Right ventricle myocardium inferior (tissue), 1 donor: ENCODE measurements at regions not wholly inside any gene's neighbourhood (a gene's known extent, or its start where the extent isn't known, plus 50 kb on each side); places are given as distances from the start of the nearest gene placed in this dataset.
"Not testable (repeated sequence)": the region's sequence is repeated elsewhere in the genome, so short reads cannot be mapped to it uniquely, and the experiment has no call there.

Experiments
- ATAC-seq: fragments of 200-7000 bp; cut with Tn5 transposase; one replicate; pipeline ENCODE4 v1.9.1; 2020; ENCODE audit warnings: mild to moderate bottlenecking, moderate library complexity
- DNase-seq: peaks from one replicate; pipeline ENCODE4 v3.0.0; 2021; ENCODE audit errors: missing footprints
- intact Hi-C: fragments of 100-400 bp; cut with DNase I; formaldehyde crosslinking; loops from one replicate; pipeline ENCODE4 v1.11.0; 2022
- donor health status: DM: no; HTN: yes; CAD: no; lungs with severe emphysema.

GRCh38 chr3:23698652-23699313 lies 107.0 kb upstream of the UBE2E1 start:
- ATAC-seq (no peak), DNase-seq (no peak)
- intact Hi-C loops = no loop called here

GRCh38 chr3:23700616-23701015 lies 105.1 kb upstream of the UBE2E1 start:
- ATAC-seq (no peak), DNase-seq (no peak)
- intact Hi-C loops = no loop called here

- no peak for ATAC-seq
- intact Hi-C loops = no loop called here
- no peak for DNase-seq
Measured at GRCh38 chr3:23701716-23702597, 103.8 kb upstream of the UBE2E1 start.

- intact Hi-C loops = no loop called here
- no peak for ATAC-seq
Measured at GRCh38 chr3:23704298-23704697, 101.5 kb upstream of the UBE2E1 start.

GRCh38 chr3:23706111-23706510 lies 99.6 kb upstream of the UBE2E1 start:
- intact Hi-C loops = no loop called here

More at GRCh38 chr3:23704298-23704697, 101.5 kb upstream of the UBE2E1 start:
- no peak for DNase-seq

GRCh38 chr3:23709987-23710386 lies 95.8 kb upstream of the UBE2E1 start:
- intact Hi-C loops = no loop called here
- no peak for DNase-seq
- ATAC-seq = no peak

More at GRCh38 chr3:23706111-23706510, 99.6 kb upstream of the UBE2E1 start:
- ATAC-seq = no peak
- no peak for DNase-seq

GRCh38 chr3:23710555-23710954 lies 95.2 kb upstream of the UBE2E1 start:
- peak; percentile 81 for ATAC-seq
- no peak for DNase-seq
- intact Hi-C loops = no loop called here

- intact Hi-C loops = no loop called here
Measured at GRCh38 chr3:23711916-23712494, 93.8 kb upstream of the UBE2E1 start.

GRCh38 chr3:23712656-23713559 lies 92.8 kb upstream of the UBE2E1 start:
- intact Hi-C loops = no loop called here
- DNase-seq = peak; percentile 73
- ATAC-seq = peak; percentile 72

More at GRCh38 chr3:23711916-23712494, 93.8 kb upstream of the UBE2E1 start:
- ATAC-seq (peak; percentile 35), DNase-seq (no peak)

- DNase-seq = no peak
- no peak for ATAC-seq
- intact Hi-C loops = no loop called here
Measured at GRCh38 chr3:23713641-23714040, 92.1 kb upstream of the UBE2E1 start.

- DNase-seq (no peak), ATAC-seq (no peak)
- intact Hi-C loops = no loop called here
Measured at GRCh38 chr3:23720059-23720458, 85.7 kb upstream of the UBE2E1 start.

GRCh38 chr3:23720885-23721284 lies 84.9 kb upstream of the UBE2E1 start:
- no peak for ATAC-seq
- no peak for DNase-seq
- intact Hi-C loops = no loop called here

GRCh38 chr3:23723141-23723540 lies 82.6 kb upstream of the UBE2E1 start:
- intact Hi-C loops = no loop called here
- no peak for DNase-seq
- ATAC-seq = no peak

GRCh38 chr3:23723930-23724329 lies 81.8 kb upstream of the UBE2E1 start:
- ATAC-seq (no peak), DNase-seq (no peak)
- intact Hi-C loops = no loop called here

GRCh38 chr3:23726811-23727548 lies 78.8 kb upstream of the UBE2E1 start:
- intact Hi-C loops = no loop called here
- no peak for DNase-seq
- ATAC-seq = no peak

- DNase-seq (no peak), ATAC-seq (no peak)
- intact Hi-C loops = no loop called here
Measured at GRCh38 chr3:23728601-23729117, 77.1 kb upstream of the UBE2E1 start.

GRCh38 chr3:23729362-23729761 lies 76.4 kb upstream of the UBE2E1 start:
- ATAC-seq, intact Hi-C loops, DNase-seq: not testable (repeated sequence)

GRCh38 chr3:23734481-23734880 lies 71.3 kb upstream of the UBE2E1 start:
- intact Hi-C loops = no loop called here

More at GRCh38 chr3:23734481-23734880, 71.3 kb upstream of the UBE2E1 start:
- ATAC-seq (no peak), DNase-seq (no peak)
